ENCODE measurements at regions not wholly inside any gene's neighbourhood (a gene's known extent, or its start where the extent isn't known, plus 50 kb on each side); places are given as distances from the start of the nearest gene placed in this dataset.

- TF ChIP-seq, protein P1, sequence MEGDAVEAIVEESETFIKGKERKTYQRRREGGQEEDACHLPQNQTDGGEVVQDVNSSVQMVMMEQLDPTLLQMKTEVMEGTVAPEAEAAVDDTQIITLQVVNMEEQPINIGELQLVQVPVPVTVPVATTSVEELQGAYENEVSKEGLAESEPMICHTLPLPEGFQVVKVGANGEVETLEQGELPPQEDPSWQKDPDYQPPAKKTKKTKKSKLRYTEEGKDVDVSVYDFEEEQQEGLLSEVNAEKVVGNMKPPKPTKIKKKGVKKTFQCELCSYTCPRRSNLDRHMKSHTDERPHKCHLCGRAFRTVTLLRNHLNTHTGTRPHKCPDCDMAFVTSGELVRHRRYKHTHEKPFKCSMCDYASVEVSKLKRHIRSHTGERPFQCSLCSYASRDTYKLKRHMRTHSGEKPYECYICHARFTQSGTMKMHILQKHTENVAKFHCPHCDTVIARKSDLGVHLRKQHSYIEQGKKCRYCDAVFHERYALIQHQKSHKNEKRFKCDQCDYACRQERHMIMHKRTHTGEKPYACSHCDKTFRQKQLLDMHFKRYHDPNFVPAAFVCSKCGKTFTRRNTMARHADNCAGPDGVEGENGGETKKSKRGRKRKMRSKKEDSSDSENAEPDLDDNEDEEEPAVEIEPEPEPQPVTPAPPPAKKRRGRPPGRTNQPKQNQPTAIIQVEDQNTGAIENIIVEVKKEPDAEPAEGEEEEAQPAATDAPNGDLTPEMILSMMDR (IDR thresholded peaks at IDR 0.05 in 8 of 11, conservative IDR thresholded peaks at IDR 0.05 in 3 of 11): no peak
- TF ChIP-seq POLR2A (IDR thresholded peaks at IDR 0.05): no peak
- no peak for TF ChIP-seq POLR2AphosphoS5 (IDR thresholded peaks at IDR 0.05)
Measured at GRCh38 chr13:34070006-34070405, 252.1 kb downstream of the RFC3 start.

Measured in spleen (tissue), 7 donors.